ENCODE measurements at regions not wholly inside any gene's neighbourhood (a gene's known extent, or its start where the extent isn't known, plus 50 kb on each side); places are given as distances from the start of the nearest gene placed in this dataset.
A peak's percentile ranks its signal among the peaks of the same experiment; 100 is the strongest.

- TF ChIP-seq E2F6 (IDR thresholded peaks at IDR 0.05; ENCODE audit: borderline replicate concordance in 1 of 2, extremely low read depth in 1 of 2, insufficient read depth in 1 of 2, insufficient read length in 1 of 2, low read depth in 1 of 2, low read length in 1 of 2, poor library complexity in 1 of 2, severe bottlenecking in 1 of 2), result peak in 1 of 2 experiments; percentile 20
- TF ChIP-seq ZNF507 (tag; conservative IDR thresholded peaks at IDR 0.05), result no peak
- TF ChIP-seq MITF (IDR thresholded peaks at IDR 0.05), result no peak
- peak; percentile 53; the same call in 1 of the 2 replicates for TF ChIP-seq CC2D1A (IDR thresholded peaks at IDR 0.05)
- TF ChIP-seq ZNF561 (CRISPR knock-in tag; conservative IDR thresholded peaks at IDR 0.05), result no peak
Observed at GRCh38 chr1:117758444-117759316, 152.8 kb downstream of the TENT5C start (continued).

- Histone ChIP-seq H3K4me2 (ENCODE audit: insufficient read depth, low read length) (no peak overlapping the region), H3K27ac (ENCODE audit: extremely low read depth, low read depth, low read length) (no peak overlapping the region), H2AFZ (ENCODE audit: low read depth, low read length) (no peak overlapping the region), H3K4me1 (replicated peaks in 1 of 2; ENCODE audit: control insufficient read depth in 2 of 2, insufficient read depth in 2 of 2, low read length in 2 of 2) (peaks cover 2 to 3% of the 10 kb centered on the region in 2 experiments; a peak in 3 of 5 replicates), H3K9me1 (ENCODE audit: control insufficient read depth, insufficient read depth, low read length) (no peaks in the 10 kb centered on the region), H3K4me3 (no peak overlapping the region), H3K27me3 (ENCODE audit: control insufficient read depth in 2 of 2, insufficient read depth in 2 of 2, low read length in 2 of 2) (no peaks in the 10 kb centered on the region; a peak in 1 of 5 replicates), H3K9me3 (replicated peaks; ENCODE audit: control insufficient read depth, insufficient read depth, low read depth, low read length) (no peaks in the 10 kb centered on the region), H4K20me1 (replicated peaks; ENCODE audit: control insufficient read depth, insufficient read depth, low read length) (no peaks in the 10 kb centered on the region), H3K9ac (ENCODE audit: insufficient read depth in 1 of 2, low read depth in 2 of 2, low read length in 2 of 2) (no peak overlapping the region), H3K79me2 (ENCODE audit: control insufficient read depth, insufficient read depth, low read length) (no peaks in the 10 kb centered on the region), H3K36me3 (ENCODE audit: control insufficient read depth, insufficient read depth, low read length) (no peaks in the 10 kb centered on the region)
- peak in 1 of 4 experiments; percentile 7 for DNase-seq (ENCODE audit: extremely low read depth in 1 of 4, low spot score in 3 of 4)
- in situ Hi-C loops (cut with MboI) (loop anchor here (5.0 kb wide), 1 partner anchor 87 kb away; no protein-coding TSS in a partner anchor), intact Hi-C loops (cut with micrococcal nuclease) (loop anchor here (1.0 to 10.0 kb wide), 4 partner anchors 138 to 692 kb away; no protein-coding TSS in a partner anchor)
- no peak for FAIRE-seq
- ChIA-PET CTCF (ENCODE audit: low intra/inter-chr PET ratio) (interaction anchor here (0.6 to 2.6 kb wide), 4 partner anchors 134 to 247 kb away, joined by 3 to 15 read pairs (median 10); no protein-coding TSS in a partner anchor), POLR2A (no interaction called here)
- 0% methylated on average over 1 of the region's 1 CpG for WGBS (ENCODE audit: insufficient coverage, low coverage, missing lambda C conversion rate)
- ATAC-seq, result no peak
- no TSS peak for BruUV-seq (replicated peaks)
- TF ChIP-seq DIDO1 (tag; IDR thresholded peaks at IDR 0.05; ENCODE audit: low read depth) (no peak), EZH2 (IDR thresholded peaks at IDR 0.05; ENCODE audit: borderline replicate concordance, low read depth, low read length) (no peak), SUPT5H (IDR thresholded peaks at IDR 0.05) (no peak), FOXP4 (CRISPR knock-in tag; IDR thresholded peaks at IDR 0.05; ENCODE audit: borderline replicate concordance) (no peak), ZSCAN32 (CRISPR knock-in tag; IDR thresholded peaks at IDR 0.05) (no peak)
Observed at GRCh38 chr1:117759535-117759934, 153.7 kb downstream of the TENT5C start.
